Upper lobe of left lung (tissue), 4 donors: ENCODE measurements at regions not wholly inside any gene's neighbourhood (a gene's known extent, or its start where the extent isn't known, plus 50 kb on each side); places are given as distances from the start of the nearest gene placed in this dataset.

Source experiments
- EP300 ChIP-seq, 4 donors: sonication (generic); formaldehyde crosslinking; IDR thresholded peaks; one replicate each; pipeline ENCODE4 v1.5.1; 2017; ENCODE audit warnings: antibody characterized with exemption in 4 of 4, control low read depth in 2 of 4
- TF ChIP-seq, protein P1 (sequence below), 6 experiments: fragments of 450-650 bp in 4 of 6; fragments of 200-600 bp in 2 of 6; sonication (generic) in 2 of 6; IDR thresholded peaks; one replicate each; pipeline ENCODE4 v1.5.1; 2016 to 2019; ENCODE audit warnings: antibody characterized with exemption in 6 of 6

DNA sequence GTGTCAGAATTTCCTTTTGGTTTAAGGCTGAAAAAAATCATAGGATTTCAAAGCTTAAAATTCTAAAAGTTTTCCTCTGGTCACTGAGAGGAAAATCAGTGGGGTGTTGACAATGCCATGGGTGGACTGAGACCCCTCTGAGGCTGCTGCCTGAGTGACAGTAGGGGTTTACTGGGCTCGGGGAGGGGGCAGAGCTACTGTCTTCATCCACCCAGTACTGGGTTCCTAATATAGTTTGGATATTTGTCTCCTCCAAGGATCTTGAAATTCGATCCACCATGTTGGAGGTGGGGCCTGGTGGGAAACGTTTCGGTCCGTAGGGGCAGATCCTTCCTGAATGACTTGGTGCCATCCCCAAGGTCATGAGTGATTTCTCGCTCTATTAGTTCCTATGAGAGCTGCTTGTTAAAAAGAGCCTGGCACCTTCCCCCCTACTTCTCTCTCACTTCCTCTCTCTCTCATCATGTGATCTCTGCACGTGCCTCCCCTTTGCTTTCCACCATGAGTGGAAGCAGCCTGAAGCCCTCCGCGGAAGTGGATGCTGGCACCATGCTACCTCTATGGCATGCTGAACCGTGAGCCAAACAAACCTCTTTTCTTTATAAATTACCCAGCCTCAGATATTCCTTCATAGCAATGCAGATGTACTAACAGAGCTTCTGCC lies 72.3 kb downstream of the MAP10 start:
- TF ChIP-seq, protein P1, sequence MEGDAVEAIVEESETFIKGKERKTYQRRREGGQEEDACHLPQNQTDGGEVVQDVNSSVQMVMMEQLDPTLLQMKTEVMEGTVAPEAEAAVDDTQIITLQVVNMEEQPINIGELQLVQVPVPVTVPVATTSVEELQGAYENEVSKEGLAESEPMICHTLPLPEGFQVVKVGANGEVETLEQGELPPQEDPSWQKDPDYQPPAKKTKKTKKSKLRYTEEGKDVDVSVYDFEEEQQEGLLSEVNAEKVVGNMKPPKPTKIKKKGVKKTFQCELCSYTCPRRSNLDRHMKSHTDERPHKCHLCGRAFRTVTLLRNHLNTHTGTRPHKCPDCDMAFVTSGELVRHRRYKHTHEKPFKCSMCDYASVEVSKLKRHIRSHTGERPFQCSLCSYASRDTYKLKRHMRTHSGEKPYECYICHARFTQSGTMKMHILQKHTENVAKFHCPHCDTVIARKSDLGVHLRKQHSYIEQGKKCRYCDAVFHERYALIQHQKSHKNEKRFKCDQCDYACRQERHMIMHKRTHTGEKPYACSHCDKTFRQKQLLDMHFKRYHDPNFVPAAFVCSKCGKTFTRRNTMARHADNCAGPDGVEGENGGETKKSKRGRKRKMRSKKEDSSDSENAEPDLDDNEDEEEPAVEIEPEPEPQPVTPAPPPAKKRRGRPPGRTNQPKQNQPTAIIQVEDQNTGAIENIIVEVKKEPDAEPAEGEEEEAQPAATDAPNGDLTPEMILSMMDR (IDR thresholded peaks at IDR 0.05): no peak
- no peak for TF ChIP-seq EP300 (IDR thresholded peaks at IDR 0.05)
